Gastroesophageal sphincter (tissue), 3 donors: ENCODE measurements at regions not wholly inside any gene's neighbourhood (a gene's known extent, or its start where the extent isn't known, plus 50 kb on each side); places are given as distances from the start of the nearest gene placed in this dataset.

Source experiments
- POLR2A ChIP-seq, 2 donors: fragments of 450-650 bp; IDR thresholded peaks; one replicate each; pipeline ENCODE4 v1.6.1; 2017; ENCODE audit warnings: antibody characterized with exemption in 2 of 2, mild to moderate bottlenecking in 2 of 2, moderate library complexity in 1 of 2
- TF ChIP-seq, protein P1 (sequence below), 4 experiments: fragments of 200-600 bp in 2 of 4; fragments of 450-650 bp in 2 of 4; sonication (generic) in 1 of 4; IDR thresholded peaks; one replicate each; pipeline ENCODE4 v1.5.1; 2017 to 2019; ENCODE audit warnings: antibody characterized with exemption in 4 of 4, mild to moderate bottlenecking in 2 of 4, moderate library complexity in 2 of 4

DNA sequence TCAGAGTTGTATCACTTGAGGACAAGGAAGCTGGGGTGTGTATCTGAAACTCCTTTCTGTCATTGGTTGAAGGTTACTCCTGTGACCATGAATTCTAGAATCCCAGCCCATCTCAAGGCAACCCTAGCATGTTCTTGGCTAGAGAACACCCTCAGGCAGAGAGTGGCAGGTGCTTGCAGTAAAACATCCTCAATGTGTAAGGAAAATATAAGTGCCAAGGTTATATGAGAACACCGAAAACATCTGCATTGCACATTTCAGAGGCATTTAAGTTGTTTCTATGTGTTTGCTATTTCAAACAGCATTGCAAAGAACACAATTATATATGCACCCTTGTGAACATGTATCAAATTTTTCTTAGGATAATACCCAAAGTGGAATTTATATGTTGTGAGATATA, 471.9 kb downstream of the USP25 start:
- no peak for TF ChIP-seq POLR2A (IDR thresholded peaks at IDR 0.05)
- TF ChIP-seq, protein P1, sequence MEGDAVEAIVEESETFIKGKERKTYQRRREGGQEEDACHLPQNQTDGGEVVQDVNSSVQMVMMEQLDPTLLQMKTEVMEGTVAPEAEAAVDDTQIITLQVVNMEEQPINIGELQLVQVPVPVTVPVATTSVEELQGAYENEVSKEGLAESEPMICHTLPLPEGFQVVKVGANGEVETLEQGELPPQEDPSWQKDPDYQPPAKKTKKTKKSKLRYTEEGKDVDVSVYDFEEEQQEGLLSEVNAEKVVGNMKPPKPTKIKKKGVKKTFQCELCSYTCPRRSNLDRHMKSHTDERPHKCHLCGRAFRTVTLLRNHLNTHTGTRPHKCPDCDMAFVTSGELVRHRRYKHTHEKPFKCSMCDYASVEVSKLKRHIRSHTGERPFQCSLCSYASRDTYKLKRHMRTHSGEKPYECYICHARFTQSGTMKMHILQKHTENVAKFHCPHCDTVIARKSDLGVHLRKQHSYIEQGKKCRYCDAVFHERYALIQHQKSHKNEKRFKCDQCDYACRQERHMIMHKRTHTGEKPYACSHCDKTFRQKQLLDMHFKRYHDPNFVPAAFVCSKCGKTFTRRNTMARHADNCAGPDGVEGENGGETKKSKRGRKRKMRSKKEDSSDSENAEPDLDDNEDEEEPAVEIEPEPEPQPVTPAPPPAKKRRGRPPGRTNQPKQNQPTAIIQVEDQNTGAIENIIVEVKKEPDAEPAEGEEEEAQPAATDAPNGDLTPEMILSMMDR (IDR thresholded peaks at IDR 0.05): no peak
